H9 (cell line): ENCODE measurements at regions not wholly inside any gene's neighbourhood (a gene's known extent, or its start where the extent isn't known, plus 50 kb on each side); places are given as distances from the start of the nearest gene placed in this dataset.

Experiments used
- DNase-seq: peaks from one replicate; pipeline ENCODE4 v3.0.0-alpha.2; 2017
- H2AFZ ChIP-seq: one replicate; pipeline ENCODE4 v1.6.1; 2013; ENCODE audit warnings: mild to moderate bottlenecking, low read length, control low read depth, moderate library complexity
- H2AK5ac ChIP-seq: 2 replicates; pipeline ENCODE4 v1.6.1; 2013; ENCODE audit warnings: low read length, control low read depth, mixed read lengths; ENCODE audit not compliant: insufficient read length
- H2BK120ac ChIP-seq: one replicate; pipeline ENCODE4 v1.6.1; 2013; ENCODE audit warnings: low read depth, mild to moderate bottlenecking, low read length, control low read depth, inconsistent platforms; ENCODE audit not compliant: poor library complexity, severe bottlenecking
- H2BK12ac ChIP-seq: 2 replicates; pipeline ENCODE4 v1.6.1; 2013; ENCODE audit warnings: low read length, control low read depth, mixed read lengths, low read depth; ENCODE audit not compliant: insufficient read length
- H2BK15ac ChIP-seq: 2 replicates; pipeline ENCODE4 v1.6.1; 2013; ENCODE audit warnings: low read depth, low read length, control low read depth
- H2BK20ac ChIP-seq: one replicate; pipeline ENCODE4 v1.6.1; 2013; ENCODE audit warnings: low read depth, mild to moderate bottlenecking, low read length, control low read depth, inconsistent platforms; ENCODE audit not compliant: poor library complexity, severe bottlenecking
- H2BK5ac ChIP-seq: 2 replicates; pipeline ENCODE4 v1.6.1; 2013; ENCODE audit warnings: low read length, control low read depth, mixed read lengths; ENCODE audit not compliant: insufficient read length
- H3K14ac ChIP-seq: 2 replicates; pipeline ENCODE4 v1.6.1; 2013; ENCODE audit warnings: low read length, control low read depth; ENCODE audit not compliant: insufficient read depth
- H3K18ac ChIP-seq: 2 replicates; pipeline ENCODE4 v1.6.1; 2013; ENCODE audit warnings: low read depth, mild to moderate bottlenecking, mixed read lengths, low read length, control low read depth; ENCODE audit not compliant: insufficient read length
- H3K23ac ChIP-seq: 2 replicates; pipeline ENCODE4 v1.6.1; 2013; ENCODE audit warnings: low read length, control low read depth, mixed read lengths, low read depth; ENCODE audit not compliant: insufficient read length
- H3K23me2 ChIP-seq: 2 replicates; pipeline ENCODE4 v1.6.1; 2013; ENCODE audit warnings: low read depth, mild to moderate bottlenecking, mixed read lengths, low read length, control low read depth; ENCODE audit not compliant: insufficient read length, poor library complexity, severe bottlenecking
- H3K27ac ChIP-seq: 2 replicates; pipeline ENCODE4 v1.5.1; 2013; ENCODE audit warnings: low read length, control low read depth, mixed read lengths, low read depth; ENCODE audit not compliant: insufficient read length
- H3K27me3 ChIP-seq: 2 replicates; pipeline ENCODE4 v1.6.1; 2013; ENCODE audit warnings: low read length, control low read depth, inconsistent platforms; ENCODE audit not compliant: insufficient read depth
- H3K4ac ChIP-seq: 2 replicates; pipeline ENCODE4 v1.6.1; 2013; ENCODE audit warnings: low read depth, mild to moderate bottlenecking, control low read depth, inconsistent platforms, low read length, moderate library complexity
- H3K4me1 ChIP-seq: 2 replicates; pipeline ENCODE4 v1.6.1; 2013; ENCODE audit warnings: low read length, control low read depth, inconsistent platforms; ENCODE audit not compliant: insufficient read depth
- H3K4me2 ChIP-seq: 2 replicates; pipeline ENCODE4 v1.6.1; 2013; ENCODE audit warnings: low read length, control low read depth, mixed read lengths; ENCODE audit not compliant: insufficient read length, insufficient read depth
- H3K56ac ChIP-seq: 2 replicates; pipeline ENCODE4 v1.6.1; 2013; ENCODE audit warnings: low read depth, mild to moderate bottlenecking, mixed read lengths, low read length, control low read depth; ENCODE audit not compliant: insufficient read length
- H3K79me1 ChIP-seq: 2 replicates; pipeline ENCODE4 v1.6.1; 2013; ENCODE audit warnings: low read depth, mild to moderate bottlenecking, moderate library complexity, low read length, control low read depth, inconsistent platforms; ENCODE audit not compliant: insufficient read depth, poor library complexity, severe bottlenecking
- H3K79me2 ChIP-seq: 2 replicates; pipeline ENCODE4 v1.6.1; 2013; ENCODE audit warnings: low read length, control low read depth, inconsistent platforms; ENCODE audit not compliant: insufficient read depth
- H3K9ac ChIP-seq: 2 replicates; pipeline ENCODE4 v1.6.1; 2013; ENCODE audit warnings: low read length, control low read depth, mixed read lengths; ENCODE audit not compliant: insufficient read length; ENCODE audit errors: extremely low read depth
- H3K9me3 ChIP-seq: one replicate; pipeline ENCODE4 v1.6.1; 2013; ENCODE audit warnings: low read depth, low read length, inconsistent platforms; ENCODE audit not compliant: control insufficient read depth
- H3T11ph ChIP-seq: one replicate; pipeline ENCODE4 v1.6.1; 2013; ENCODE audit warnings: mild to moderate bottlenecking, low read length, control low read depth, inconsistent platforms
- H4K20me1 ChIP-seq: one replicate; pipeline ENCODE4 v1.6.1; 2013; ENCODE audit not compliant: control insufficient read depth, insufficient read length, insufficient read depth
- H4K5ac ChIP-seq: 2 replicates; pipeline ENCODE4 v1.6.1; 2013; ENCODE audit warnings: low read depth, mild to moderate bottlenecking, mixed read lengths, low read length, control low read depth; ENCODE audit not compliant: insufficient read length
- H4K8ac ChIP-seq: replicated peaks from 2 replicates; pipeline ENCODE4 v1.6.1; 2013; ENCODE audit warnings: low read length, control low read depth, mixed read lengths, low read depth; ENCODE audit not compliant: insufficient read length
- H4K91ac ChIP-seq: 2 replicates; pipeline ENCODE4 v1.6.1; 2013; ENCODE audit warnings: low read depth, mild to moderate bottlenecking, moderate library complexity, mixed read lengths, low read length, control low read depth; ENCODE audit not compliant: insufficient read length
- H3K27ac Mint-ChIP-seq, 3 experiments: 2 replicates in 2 of 3; 3 replicates in 1 of 3; pipeline ENCODE4 v1.8.0; 2020 to 2021; ENCODE audit warnings: mixed read lengths in 3 of 3, mild to moderate bottlenecking in 1 of 3, moderate library complexity in 1 of 3
- H3K27me3 Mint-ChIP-seq: 2 replicates; pipeline ENCODE4 v1.8.0; 2021; ENCODE audit warnings: low read depth, mild to moderate bottlenecking, moderate library complexity, mixed read lengths
- H3K36me3 Mint-ChIP-seq, 3 experiments: 2 replicates in 2 of 3; 3 replicates in 1 of 3; pipeline ENCODE4 v1.8.0; 2020 to 2021; ENCODE audit warnings: low read depth in 3 of 3, mixed read lengths in 3 of 3; ENCODE audit not compliant: insufficient read depth in 1 of 3
- H3K4me1 Mint-ChIP-seq, 2 experiments: 2 replicates each; pipeline ENCODE4 v1.8.0; 2020; ENCODE audit warnings: mixed read lengths in 2 of 2
- H3K4me3 Mint-ChIP-seq, 2 experiments: 2 replicates in 1 of 2; 3 replicates in 1 of 2; pipeline ENCODE4 v1.8.0; 2020 to 2021; ENCODE audit warnings: mild to moderate bottlenecking in 2 of 2, mixed read lengths in 2 of 2, moderate library complexity in 1 of 2
- H3K9me3 Mint-ChIP-seq, 2 experiments: 2 replicates in 1 of 2; 3 replicates in 1 of 2; pipeline ENCODE4 v1.8.0; 2020; ENCODE audit warnings: mild to moderate bottlenecking in 2 of 2, mixed read lengths in 2 of 2, moderate library complexity in 1 of 2
- WGBS: extraction: QIAGEN DNeasy Blood & Tissue Kit; methylation state at CpG from one replicate; pipeline ENCODE4 v1.1.7; 2013; ENCODE audit warnings: missing lambda C conversion rate, low lambda C conversion rate, mixed read lengths; ENCODE audit not compliant: insufficient read length; ENCODE audit errors: extremely low coverage; 5-methylcytosine and 5-hydroxymethylcytosine counted together
- TF ChIP-seq, protein P1 (sequence below): fragments of 200-600 bp; sonication (generic); conservative IDR thresholded peaks from 3 replicates; pipeline ENCODE4 v1.8.0; 2021; ENCODE audit warnings: antibody characterized with exemption, mild to moderate bottlenecking

DNA sequence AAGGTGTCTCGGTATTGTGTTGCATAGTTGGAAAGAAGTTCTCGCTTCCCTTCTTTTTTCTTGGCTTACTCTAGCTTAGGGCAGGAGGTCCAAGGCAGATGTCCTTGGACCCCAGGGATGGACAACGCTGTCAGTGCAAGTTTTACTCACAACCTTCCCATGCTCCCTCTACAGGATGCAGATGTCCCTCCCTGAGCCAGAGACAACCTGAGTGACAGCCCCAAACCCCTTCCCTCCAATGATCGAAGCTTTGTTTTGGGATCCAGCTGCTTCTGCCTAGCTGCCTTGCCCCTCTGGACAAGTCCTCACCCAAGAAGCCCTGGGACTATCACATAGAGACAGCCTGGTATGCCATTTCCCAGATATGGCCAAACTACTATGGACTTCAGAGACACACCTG is 112.0 kb upstream of the RAP1B start:
- Mint-ChIP-seq H3K4me1 (peaks cover 2 to 4% of the 10 kb centered on the region in 2 experiments; a peak in 2 of 4 replicates), H3K4me3 (no peak overlapping the region), H3K27ac (no peak overlapping the region), H3K27me3 (peaks cover 2% of the 10 kb centered on the region; the same call in 1 of the 2 replicates), H3K9me3 (no peaks in the 10 kb centered on the region), H3K36me3 (no peaks in the 10 kb centered on the region)
- no peak overlapping the region for H3K4ac ChIP-seq
- no peak overlapping the region for H2BK5ac ChIP-seq
- no peak overlapping the region for H3K18ac ChIP-seq
- no peak overlapping the region for H3K56ac ChIP-seq
- H4K5ac ChIP-seq, result no peak overlapping the region
- H4K91ac ChIP-seq, result no peak overlapping the region
- no peak overlapping the region for H2BK12ac ChIP-seq
- H4K8ac ChIP-seq, result no peak overlapping the region
- TF ChIP-seq, protein P1, sequence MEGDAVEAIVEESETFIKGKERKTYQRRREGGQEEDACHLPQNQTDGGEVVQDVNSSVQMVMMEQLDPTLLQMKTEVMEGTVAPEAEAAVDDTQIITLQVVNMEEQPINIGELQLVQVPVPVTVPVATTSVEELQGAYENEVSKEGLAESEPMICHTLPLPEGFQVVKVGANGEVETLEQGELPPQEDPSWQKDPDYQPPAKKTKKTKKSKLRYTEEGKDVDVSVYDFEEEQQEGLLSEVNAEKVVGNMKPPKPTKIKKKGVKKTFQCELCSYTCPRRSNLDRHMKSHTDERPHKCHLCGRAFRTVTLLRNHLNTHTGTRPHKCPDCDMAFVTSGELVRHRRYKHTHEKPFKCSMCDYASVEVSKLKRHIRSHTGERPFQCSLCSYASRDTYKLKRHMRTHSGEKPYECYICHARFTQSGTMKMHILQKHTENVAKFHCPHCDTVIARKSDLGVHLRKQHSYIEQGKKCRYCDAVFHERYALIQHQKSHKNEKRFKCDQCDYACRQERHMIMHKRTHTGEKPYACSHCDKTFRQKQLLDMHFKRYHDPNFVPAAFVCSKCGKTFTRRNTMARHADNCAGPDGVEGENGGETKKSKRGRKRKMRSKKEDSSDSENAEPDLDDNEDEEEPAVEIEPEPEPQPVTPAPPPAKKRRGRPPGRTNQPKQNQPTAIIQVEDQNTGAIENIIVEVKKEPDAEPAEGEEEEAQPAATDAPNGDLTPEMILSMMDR, result peak; percentile 29; the same call in 1 of the 3 replicates
- peak; percentile 38 for DNase-seq
- no peak overlapping the region for H2BK120ac ChIP-seq
- no peaks in the 10 kb centered on the region for H3K23me2 ChIP-seq
- no peak overlapping the region for H3K27ac ChIP-seq
- no peak overlapping the region for H2AFZ ChIP-seq
- no peaks in the 10 kb centered on the region for H3K79me1 ChIP-seq
- WGBS, result no CpG with 5 or more reads among the region's 4 CpGs
- no peak overlapping the region for H2BK20ac ChIP-seq
- no peaks in the 10 kb centered on the region for H3K27me3 ChIP-seq
- H2BK15ac ChIP-seq, result no peak overlapping the region
- no peaks in the 10 kb centered on the region for H3K9me3 ChIP-seq
- no peak overlapping the region for H3K9ac ChIP-seq
- no peak overlapping the region for H3T11ph ChIP-seq
- no peak overlapping the region for H3K4me2 ChIP-seq
- H3K14ac ChIP-seq, result no peak overlapping the region
- no peak overlapping the region for H3K23ac ChIP-seq
- H2AK5ac ChIP-seq, result no peak overlapping the region
- H3K79me2 ChIP-seq, result no peaks in the 10 kb centered on the region
- no peaks in the 10 kb centered on the region for H3K4me1 ChIP-seq
- H4K20me1 ChIP-seq, result no peaks in the 10 kb centered on the region
